AG08396 (cell line): ENCODE measurements at regions not wholly inside any gene's neighbourhood (a gene's known extent, or its start where the extent isn't known, plus 50 kb on each side); places are given as distances from the start of the nearest gene placed in this dataset.

Source experiments
- DNase-seq: peaks from one replicate; pipeline ENCODE4 v3.0.0; 2012; ENCODE audit warnings: low spot score, mixed read lengths

- DNase-seq, result no peak
Observed at GRCh38 chr3:178152031-178152806, 384.0 kb upstream of the KCNMB2 start.

DNA sequence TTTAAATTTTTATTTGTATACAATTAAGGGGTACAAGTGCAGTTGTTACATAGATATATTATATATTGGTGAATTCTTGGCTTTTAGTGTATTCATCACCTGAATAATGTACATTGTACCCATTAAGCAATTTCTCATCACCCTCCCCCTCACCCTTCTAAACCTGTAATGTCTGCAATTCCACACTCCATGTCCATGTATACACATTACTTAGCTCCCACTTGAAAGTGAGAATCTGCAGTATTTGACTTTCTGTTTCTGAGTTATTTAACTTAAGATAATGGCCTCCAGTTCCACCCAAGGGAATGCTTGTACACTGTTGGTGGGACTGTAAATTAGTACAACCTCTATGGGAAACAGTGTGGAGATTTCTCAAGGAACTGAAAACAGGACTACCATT is 383.2 kb upstream of the KCNMB2 start:
- DNase-seq, result no peak

DNA sequence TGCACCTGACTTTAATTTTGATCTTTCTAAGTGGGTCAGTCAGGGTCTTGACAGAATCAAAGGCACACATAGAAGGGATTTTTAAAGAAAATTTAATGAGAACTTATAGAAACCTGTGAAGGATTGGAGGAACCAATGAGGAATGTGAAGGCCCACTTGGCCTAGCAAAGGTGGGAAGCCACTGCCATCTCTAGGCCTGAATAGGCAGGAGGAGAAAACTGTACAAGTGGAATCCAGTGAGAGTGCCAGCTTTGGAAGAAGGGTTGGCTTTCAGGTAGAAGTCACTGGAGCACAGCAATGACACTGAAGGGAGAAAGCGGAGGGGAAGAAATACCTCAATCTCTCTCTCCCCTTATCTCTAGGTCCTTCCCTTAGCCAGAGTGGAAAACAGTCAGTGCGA is 380.7 kb upstream of the KCNMB2 start:
- DNase-seq, result no peak

DNA sequence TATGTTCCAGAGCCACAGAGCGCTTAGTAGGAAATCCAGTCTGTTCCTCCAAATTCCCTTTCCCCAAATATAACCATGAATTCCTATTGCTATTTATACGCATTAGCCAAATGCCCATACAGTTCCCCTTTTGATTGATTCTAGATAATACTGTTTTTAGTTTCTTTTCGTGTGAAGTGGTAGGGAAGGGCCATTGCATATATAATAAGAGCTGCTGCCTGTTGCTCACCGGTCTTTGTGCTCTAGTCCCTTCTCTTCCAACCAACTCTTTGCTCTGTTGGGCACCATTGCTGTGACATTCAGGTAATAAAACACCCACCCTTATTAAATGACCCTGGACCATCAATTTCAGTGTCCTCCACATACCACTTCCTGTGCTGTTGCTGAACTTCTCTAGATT is 379.9 kb upstream of the KCNMB2 start:
- DNase-seq, result no peak

- DNase-seq, result no peak
Observed at GRCh38 chr3:178159691-178160220, 376.5 kb upstream of the KCNMB2 start.

DNA sequence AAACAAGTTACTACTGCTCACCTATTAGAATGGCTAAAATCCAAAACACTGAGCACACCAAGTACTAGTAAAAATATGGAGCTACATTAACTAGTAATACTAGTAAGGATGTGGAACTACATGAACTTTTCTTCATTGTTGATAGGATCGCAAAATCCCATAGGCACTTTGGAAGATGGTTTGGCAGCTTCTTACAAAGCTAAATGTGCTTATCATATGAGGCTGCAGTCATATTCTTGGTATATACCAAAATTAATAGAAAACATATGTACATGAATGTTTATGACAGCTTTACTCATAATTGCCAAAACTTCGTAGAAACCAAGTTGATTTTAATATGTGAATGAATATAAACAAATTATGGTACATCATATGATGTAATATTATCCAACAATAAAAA is 366.8 kb upstream of the KCNMB2 start:
- no peak for DNase-seq

DNA sequence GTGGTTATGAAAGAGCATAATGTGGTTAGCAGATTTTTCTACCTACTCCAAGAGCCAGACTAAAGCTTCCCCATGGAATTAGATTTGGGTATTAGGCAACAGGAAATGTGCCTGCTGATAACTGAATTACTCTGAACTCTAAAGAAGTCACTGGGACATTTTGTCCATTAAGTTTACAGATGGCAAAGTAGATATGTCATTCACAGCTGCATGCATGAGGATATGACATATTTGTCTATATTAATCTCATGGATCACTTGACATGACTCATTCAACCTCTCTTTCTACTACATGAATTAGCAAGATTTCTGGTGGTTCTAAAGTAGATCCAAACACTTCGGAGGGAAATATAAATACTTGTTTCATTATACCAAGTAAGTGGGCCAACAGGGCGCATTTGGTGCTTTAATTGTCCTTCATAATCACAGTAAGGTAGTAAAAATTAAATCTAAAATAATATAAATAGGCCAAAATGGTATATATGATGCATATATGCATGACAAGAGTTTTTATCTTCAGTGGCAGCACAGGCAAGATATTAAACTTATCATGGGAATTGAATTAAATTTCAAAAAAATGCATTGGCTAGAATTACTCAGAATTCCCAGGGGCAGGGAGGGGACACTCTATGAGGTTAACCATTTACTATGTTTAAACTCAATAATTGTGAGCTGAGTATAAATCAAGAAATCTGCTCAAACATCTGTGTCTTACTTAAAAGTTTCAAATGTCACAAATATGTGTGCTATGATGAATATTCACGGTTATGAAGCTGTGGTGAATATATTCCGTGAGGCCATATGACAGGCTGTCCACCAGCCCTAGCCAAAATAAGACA is 365.3 kb upstream of the KCNMB2 start:
- DNase-seq, result peak; percentile 12

- DNase-seq, result no peak
Observed at GRCh38 chr3:178172121-178172520, 364.1 kb upstream of the KCNMB2 start.

GRCh38 chr3:178174201-178174915 is 361.9 kb upstream of the KCNMB2 start:
- no peak for DNase-seq

- no peak for DNase-seq
Observed at GRCh38 chr3:178181088-178181487, 355.1 kb upstream of the KCNMB2 start.

DNA sequence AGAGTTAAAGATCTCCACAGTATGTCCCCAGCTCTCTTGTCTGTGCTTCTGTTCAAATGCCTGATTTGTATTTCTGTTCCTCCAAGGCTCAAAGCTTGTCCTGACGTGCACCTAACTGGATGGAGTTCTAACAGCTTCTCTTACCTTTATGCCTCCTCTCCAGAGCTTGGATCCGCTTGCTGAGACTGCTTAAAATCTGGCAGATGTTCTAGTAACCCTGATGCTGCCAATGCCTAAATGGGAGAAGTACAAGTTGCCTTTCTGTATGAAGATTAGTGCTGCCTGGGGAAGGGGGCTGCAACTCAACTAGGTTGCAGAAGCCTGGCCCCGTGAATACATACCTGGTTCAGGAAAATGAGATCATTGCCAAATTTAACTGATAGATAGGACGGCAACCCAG is 354.5 kb upstream of the KCNMB2 start:
- DNase-seq, result no peak

- no peak for DNase-seq
Observed at GRCh38 chr3:178182337-178182779, 353.9 kb upstream of the KCNMB2 start.

DNA sequence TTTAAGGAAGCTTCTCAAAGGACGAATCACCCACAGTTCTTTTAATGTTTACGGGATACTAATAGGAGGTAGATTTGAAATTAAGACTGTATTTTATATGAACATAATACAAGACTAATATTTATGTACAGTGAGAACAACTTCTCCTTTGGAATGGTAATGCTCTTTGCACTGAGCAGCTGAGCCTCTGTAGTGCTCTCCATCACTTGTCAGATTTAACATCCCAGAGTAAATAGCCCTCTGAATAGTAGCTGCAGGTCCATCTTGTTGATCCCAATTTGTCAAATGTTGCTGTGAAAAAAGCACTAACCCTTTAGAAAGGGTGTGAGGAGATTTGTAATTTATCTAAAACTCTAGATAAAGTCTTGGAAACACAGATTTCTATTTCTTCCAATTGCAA is 351.4 kb upstream of the KCNMB2 start:
- no peak for DNase-seq

DNA sequence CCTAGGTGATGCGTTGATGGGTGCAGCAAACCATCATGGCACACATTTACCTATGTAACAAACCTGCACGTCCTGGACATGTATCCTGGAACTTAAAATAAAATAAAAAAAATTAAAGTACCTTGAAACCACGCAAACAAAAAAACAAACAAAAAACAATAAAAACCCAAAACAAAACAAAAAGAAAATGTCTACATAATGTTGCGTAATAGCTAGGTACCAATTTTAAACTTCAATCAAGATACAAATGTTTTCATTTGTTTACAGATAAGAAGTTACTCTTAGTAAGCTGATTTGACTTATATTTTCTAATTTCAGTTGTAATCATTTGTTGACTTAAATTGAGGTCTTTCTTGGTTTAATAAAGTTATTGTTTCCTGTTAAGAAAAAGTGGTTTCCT is 349.6 kb upstream of the KCNMB2 start:
- DNase-seq, result no peak

DNA sequence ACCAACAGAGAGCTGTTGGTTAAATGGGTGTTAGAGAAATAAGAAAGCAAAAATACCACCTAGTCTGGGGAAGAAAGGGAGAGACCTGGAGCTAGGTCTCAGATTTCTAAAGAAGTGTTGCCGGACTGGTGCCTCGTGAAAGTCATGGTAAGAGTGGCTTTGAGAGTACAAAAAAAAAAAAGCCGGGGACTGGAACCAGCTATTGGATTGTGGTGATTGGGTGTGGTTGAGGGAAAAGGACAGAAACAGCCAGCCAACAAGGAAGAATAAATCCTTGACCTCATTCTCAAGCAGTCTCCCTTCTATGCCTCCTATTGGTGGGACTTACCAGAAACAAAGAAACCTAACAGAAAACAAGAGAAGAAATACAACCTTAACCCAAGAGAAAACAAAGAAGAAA is 346.4 kb upstream of the KCNMB2 start:
- no peak for DNase-seq

DNA sequence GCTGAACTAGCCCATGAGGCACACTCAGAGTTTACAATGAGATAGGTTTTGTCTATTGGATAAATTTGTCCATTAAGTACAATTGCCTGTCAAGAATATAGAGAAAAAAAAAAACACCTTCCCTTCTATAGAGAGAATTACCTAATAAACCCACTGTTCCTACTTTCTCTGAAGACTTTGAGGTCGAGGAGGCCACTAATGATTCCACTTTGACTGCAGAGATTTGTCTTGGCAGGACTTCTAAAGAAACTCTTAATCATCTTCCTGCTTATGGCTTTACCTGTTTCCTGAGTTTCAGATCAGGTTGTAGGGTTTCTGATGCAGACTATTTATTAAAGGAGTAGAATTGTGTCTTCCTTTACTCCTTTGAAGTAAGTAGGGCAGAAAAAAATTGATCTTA is 342.4 kb upstream of the KCNMB2 start:
- no peak for DNase-seq

DNA sequence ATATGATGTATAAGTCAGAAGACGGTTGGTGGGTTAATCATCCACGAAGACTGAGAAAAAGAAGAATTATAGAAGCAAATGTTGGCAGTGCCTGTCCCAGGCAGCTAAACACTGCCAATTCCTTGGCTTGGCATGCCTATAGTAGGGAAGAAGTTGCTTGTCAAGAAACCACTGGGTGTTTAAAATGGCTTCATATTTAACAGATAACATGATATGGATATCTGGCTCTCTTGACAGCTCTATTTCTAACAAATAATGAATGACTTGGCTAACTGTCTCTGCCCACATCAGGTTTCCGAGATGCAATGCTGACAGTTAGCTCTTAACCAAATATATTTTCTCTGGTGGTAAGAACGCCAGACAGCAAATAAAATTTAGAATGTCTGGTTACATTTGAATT is 341.7 kb upstream of the KCNMB2 start:
- DNase-seq, result no peak

GRCh38 chr3:178195824-178196223 is 340.4 kb upstream of the KCNMB2 start:
- peak; percentile 9 for DNase-seq

- no peak for DNase-seq
Observed at GRCh38 chr3:178198329-178198728, 337.9 kb upstream of the KCNMB2 start.

- no peak for DNase-seq
Observed at GRCh38 chr3:178200316-178200715, 335.9 kb upstream of the KCNMB2 start.

GRCh38 chr3:178201714-178202113 is 334.5 kb upstream of the KCNMB2 start:
- DNase-seq, result no peak

- no peak for DNase-seq
Observed at GRCh38 chr3:178202194-178202593, 334.0 kb upstream of the KCNMB2 start.

DNA sequence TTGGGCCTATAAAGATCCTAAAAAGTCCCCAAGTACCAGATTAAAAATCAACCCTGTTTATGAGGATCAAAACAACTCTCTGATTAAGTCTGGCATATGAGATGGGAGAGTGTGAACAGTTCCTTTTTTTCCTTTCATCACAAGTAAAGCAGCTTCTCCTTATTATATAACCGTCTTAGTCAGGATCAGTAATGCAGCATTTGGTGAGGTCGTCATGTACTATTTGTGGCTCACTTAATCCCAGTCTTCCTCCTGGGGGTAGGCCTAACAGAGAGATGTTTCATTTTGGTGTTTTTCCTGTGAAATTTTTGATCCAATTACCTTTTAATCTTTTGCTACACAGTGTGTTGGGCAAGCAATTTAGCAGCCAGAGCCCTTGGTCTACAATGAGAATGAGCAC is 333.1 kb upstream of the KCNMB2 start:
- DNase-seq, result no peak
